Bronchial epithelial cell (primary cell): ENCODE measurements at regions not wholly inside any gene's neighbourhood (a gene's known extent, or its start where the extent isn't known, plus 50 kb on each side); places are given as distances from the start of the nearest gene placed in this dataset.
"Not testable (repeated sequence)": the region's sequence is repeated elsewhere in the genome, so short reads cannot be mapped to it uniquely, and the experiment has no call there.

Experiments used
- DNase-seq: peaks from one replicate; pipeline ENCODE4 v3.0.0-alpha.2; 2010; ENCODE audit warnings: low read depth
- FAIRE-seq: peaks from 2 replicates; lab custom pipeline; 2011; peaks lifted over from hg19 to GRCh38; lab: Jason Lieb, UNC
- H3K27me3 ChIP-seq: 2 replicates; pipeline ENCODE4 v1.5.1; 2011; ENCODE audit warnings: low read length; ENCODE audit not compliant: control insufficient read depth, insufficient read depth
- H3K36me3 ChIP-seq: 2 replicates; pipeline ENCODE4 v1.5.1; 2011; ENCODE audit warnings: low read length; ENCODE audit not compliant: control insufficient read depth, insufficient read depth
- H3K4me3 ChIP-seq: 2 replicates; pipeline ENCODE4 v1.5.1; 2011; ENCODE audit warnings: mild to moderate bottlenecking, low read depth, low read length, control low read depth
- CTCF ChIP-seq: IDR thresholded peaks from 2 replicates; pipeline ENCODE4 v1.5.1; 2011; ENCODE audit warnings: mild to moderate bottlenecking, moderate library complexity, low read length, control low read depth, inconsistent platforms; ENCODE audit not compliant: insufficient read depth, severe bottlenecking

GRCh38 chr12:82627799-82628198 is 58.9 kb upstream of the TMTC2 start:
- FAIRE-seq = no peak
- peak; percentile 31 for TF ChIP-seq CTCF
- H3K4me3 ChIP-seq = no peak overlapping the region
- H3K27me3 ChIP-seq = no peaks in the 10 kb centered on the region
- DNase-seq = peak; percentile 30
- no peaks in the 10 kb centered on the region for H3K36me3 ChIP-seq

GRCh38 chr12:82634495-82635258 is 52.0 kb upstream of the TMTC2 start:
- not testable (repeated sequence) for H3K27me3 ChIP-seq, FAIRE-seq, DNase-seq, H3K4me3 ChIP-seq, H3K36me3 ChIP-seq

- no peaks in the 10 kb centered on the region for H3K27me3 ChIP-seq
- no peaks in the 10 kb centered on the region for H3K36me3 ChIP-seq
- DNase-seq = no peak
- FAIRE-seq = no peak
- H3K4me3 ChIP-seq = no peak overlapping the region
- TF ChIP-seq CTCF = no peak
Observed at GRCh38 chr12:82635263-82635662, 51.4 kb upstream of the TMTC2 start.
